ENCODE measurements at regions not wholly inside any gene's neighbourhood (a gene's known extent, or its start where the extent isn't known, plus 50 kb on each side); places are given as distances from the start of the nearest gene placed in this dataset.
"Not testable (repeated sequence)": the region's sequence is repeated elsewhere in the genome, so short reads cannot be mapped to it uniquely, and the experiment has no call there.

GRCh38 chr12:125304029-125304428 is 238.8 kb downstream of the AACS start:
- no peak for DNase-seq (ENCODE audit: low read depth in 2 of 2, low spot score in 1 of 2)

GRCh38 chr12:125305231-125305630 is 240.0 kb downstream of the AACS start:
- no peak for DNase-seq (ENCODE audit: low read depth in 2 of 2, low spot score in 1 of 2)

- no peak for DNase-seq (ENCODE audit: low read depth in 2 of 2, low spot score in 1 of 2)
These were observed 245.2 kb downstream of the AACS start for GRCh38 chr12:125310461-125310860.

GRCh38 chr12:125311050-125311449 is 245.8 kb downstream of the AACS start:
- no peak for DNase-seq (ENCODE audit: low read depth in 2 of 2, low spot score in 1 of 2)

GRCh38 chr12:125312471-125312870 is 247.2 kb downstream of the AACS start:
- DNase-seq (ENCODE audit: low read depth in 2 of 2, low spot score in 1 of 2) = no peak

GRCh38 chr12:125314051-125314755 is 249.0 kb downstream of the AACS start:
- no peak for DNase-seq (ENCODE audit: low read depth in 2 of 2, low spot score in 1 of 2)

GRCh38 chr12:125315771-125316170 is 250.5 kb downstream of the AACS start:
- DNase-seq (ENCODE audit: low read depth in 2 of 2, low spot score in 1 of 2) = no peak

GRCh38 chr12:125320177-125320576 is 254.9 kb downstream of the AACS start:
- no peak for DNase-seq (ENCODE audit: low read depth in 2 of 2, low spot score in 1 of 2)

- DNase-seq (ENCODE audit: low read depth in 2 of 2, low spot score in 1 of 2) = no peak
These were observed 259.7 kb downstream of the AACS start for GRCh38 chr12:125324861-125325490.

- no peak for DNase-seq (ENCODE audit: low read depth in 2 of 2, low spot score in 1 of 2)
These were observed 264.2 kb downstream of the AACS start for GRCh38 chr12:125329239-125330102.

- no peak for DNase-seq (ENCODE audit: low read depth in 2 of 2, low spot score in 1 of 2)
These were observed 265.6 kb downstream of the AACS start for GRCh38 chr12:125330645-125331341.

- DNase-seq (ENCODE audit: low read depth in 2 of 2, low spot score in 1 of 2) = no peak
These were observed 266.3 kb downstream of the AACS start for GRCh38 chr12:125331342-125332052.

GRCh38 chr12:125332900-125333299 is 267.7 kb downstream of the AACS start:
- no peak for DNase-seq (ENCODE audit: low read depth in 2 of 2, low spot score in 1 of 2)

- DNase-seq (ENCODE audit: low read depth in 2 of 2, low spot score in 1 of 2) = no peak
These were observed 271.0 kb downstream of the AACS start for GRCh38 chr12:125336246-125336645.

- no peak for DNase-seq (ENCODE audit: low read depth in 2 of 2, low spot score in 1 of 2)
These were observed 275.6 kb downstream of the AACS start for GRCh38 chr12:125340791-125341190.

GRCh38 chr12:125341422-125341821 is 276.2 kb downstream of the AACS start:
- no peak for DNase-seq (ENCODE audit: low read depth in 2 of 2, low spot score in 1 of 2)

- no peak for DNase-seq (ENCODE audit: low read depth in 2 of 2, low spot score in 1 of 2)
These were observed 278.4 kb downstream of the AACS start for GRCh38 chr12:125343649-125344048.

GRCh38 chr12:125346362-125346761 is 281.1 kb downstream of the AACS start:
- DNase-seq (ENCODE audit: low read depth in 2 of 2, low spot score in 1 of 2) = no peak

GRCh38 chr12:125351788-125352187 is 286.6 kb downstream of the AACS start:
- DNase-seq (ENCODE audit: low read depth in 2 of 2, low spot score in 1 of 2) = no peak

GRCh38 chr12:125353002-125353401 is 287.8 kb downstream of the AACS start:
- not testable (repeated sequence) for DNase-seq (ENCODE audit: low read depth in 2 of 2, low spot score in 1 of 2)

GRCh38 chr12:125353871-125354270 is 288.6 kb downstream of the AACS start:
- DNase-seq (ENCODE audit: low read depth in 2 of 2, low spot score in 1 of 2) = no peak
